Keratinocyte (primary cell): ENCODE measurements at regions not wholly inside any gene's neighbourhood (a gene's known extent, or its start where the extent isn't known, plus 50 kb on each side); places are given as distances from the start of the nearest gene placed in this dataset.

Source experiments
- DNase-seq: peaks from one replicate; pipeline ENCODE4 v3.0.0-alpha.2; 2011; ENCODE audit warnings: low read depth, missing footprints, low spot score
- FAIRE-seq: peaks from 2 replicates; lab custom pipeline; 2011; peaks lifted over from hg19 to GRCh38; lab: Jason Lieb, UNC
- H2AFZ ChIP-seq: 2 replicates; pipeline ENCODE4 v1.6.0; 2012; ENCODE audit warnings: low read length, control low read depth, inconsistent platforms; ENCODE audit not compliant: control insufficient read depth
- H3K27ac ChIP-seq: 2 replicates; pipeline ENCODE4 v1.5.1; 2011; ENCODE audit warnings: low read length; ENCODE audit not compliant: control insufficient read depth, insufficient read depth
- H3K27me3 ChIP-seq: 3 replicates; pipeline ENCODE4 v1.6.0; 2011; ENCODE audit warnings: low read length; ENCODE audit not compliant: control insufficient read depth, insufficient read depth; ENCODE audit errors: extremely low read depth
- H3K36me3 ChIP-seq, 2 experiments: 2 replicates in 1 of 2; 3 replicates in 1 of 2; pipeline ENCODE4 v1.5.1; 2011; ENCODE audit warnings: low read length in 2 of 2, mild to moderate bottlenecking in 1 of 2; ENCODE audit not compliant: control insufficient read depth in 2 of 2, insufficient read depth in 2 of 2; ENCODE audit errors: extremely low read depth in 1 of 2
- H3K4me1 ChIP-seq: 3 replicates; pipeline ENCODE4 v1.5.1; 2011; ENCODE audit warnings: low read length; ENCODE audit not compliant: control insufficient read depth, insufficient read depth; ENCODE audit errors: extremely low read depth
- H3K4me2 ChIP-seq: 3 replicates; pipeline ENCODE4 v1.6.0; 2011; ENCODE audit warnings: low read depth, low read length; ENCODE audit not compliant: control insufficient read depth, insufficient read depth; ENCODE audit errors: extremely low read depth
- H3K4me3 ChIP-seq, 3 experiments: fragments of 200-600 bp in 1 of 3; sonication (generic) in 1 of 3; 2 replicates in 2 of 3; 3 replicates in 1 of 3; pipeline ENCODE4 v1.5.1; 2011 to 2016; ENCODE audit warnings: low read length in 3 of 3, mild to moderate bottlenecking in 3 of 3, control low read depth in 2 of 3, inconsistent platforms in 1 of 3, low read depth in 1 of 3, mixed read lengths in 1 of 3, mixed run types in 1 of 3, moderate library complexity in 1 of 3; ENCODE audit not compliant: control insufficient read depth in 2 of 3, insufficient read depth in 2 of 3; ENCODE audit errors: extremely low read depth in 1 of 3
- H3K79me2 ChIP-seq: 2 replicates; pipeline ENCODE4 v1.6.0; 2012; ENCODE audit warnings: low read length; ENCODE audit not compliant: control insufficient read depth, insufficient read depth
- H3K9ac ChIP-seq: 3 replicates; pipeline ENCODE4 v1.6.0; 2011; ENCODE audit warnings: low read length; ENCODE audit not compliant: control insufficient read depth, insufficient read depth; ENCODE audit errors: extremely low read depth
- H3K9me1 ChIP-seq: 3 replicates; pipeline ENCODE4 v1.6.0; 2011; ENCODE audit warnings: low read length; ENCODE audit not compliant: control insufficient read depth, insufficient read depth; ENCODE audit errors: extremely low read depth
- H3K9me3 ChIP-seq: 2 replicates; pipeline ENCODE4 v1.5.1; 2012; ENCODE audit warnings: low read depth, low read length; ENCODE audit not compliant: control insufficient read depth
- H4K20me1 ChIP-seq: 3 replicates; pipeline ENCODE4 v1.6.0; 2011; ENCODE audit warnings: low read length; ENCODE audit not compliant: control insufficient read depth, insufficient read depth; ENCODE audit errors: extremely low read depth
- EZH2 ChIP-seq: IDR thresholded peaks from one replicate; pipeline ENCODE4 v1.6.1; 2012; ENCODE audit warnings: inconsistent platforms, mild to moderate bottlenecking, low read length, moderate library complexity
- dilution Hi-C: fragments of 300-500 bp; cut with MboI; formaldehyde crosslinking; loops from one replicate; pipeline ENCODE4 v1.7.0; 2020; ENCODE audit warnings: low sequenced_read_pairs; ENCODE audit not compliant: extremely low pct_ligation_motif_present
- TF ChIP-seq, protein P1 (sequence below), 3 experiments: IDR thresholded peaks in 1 of 3; conservative IDR thresholded peaks in 1 of 3; optimal IDR thresholded peaks in 1 of 3; 2 replicates in 2 of 3; 3 replicates in 1 of 3; pipeline versions ENCODE3 to v1.5.1; 2011; ENCODE audit warnings: low read length in 3 of 3, mild to moderate bottlenecking in 3 of 3, moderate library complexity in 2 of 3, control low read depth in 1 of 3, inconsistent platforms in 1 of 3; ENCODE audit not compliant: insufficient read depth in 2 of 3; ENCODE audit errors: extremely low read depth in 1 of 3

- DNase-seq (no peak), FAIRE-seq (no peak)
- dilution Hi-C loops, result no loop called here
- Histone ChIP-seq H3K27me3 (no peaks in the 10 kb centered on the region), H3K9me3 (no peaks in the 10 kb centered on the region), H4K20me1 (no peaks in the 10 kb centered on the region), H3K36me3 (no peaks in the 10 kb centered on the region), H3K4me3 (no peak overlapping the region), H3K9me1 (no peaks in the 10 kb centered on the region), H3K27ac (no peak overlapping the region), H3K4me1 (no peaks in the 10 kb centered on the region), H3K4me2 (no peak overlapping the region), H3K9ac (no peak overlapping the region), H3K79me2 (no peaks in the 10 kb centered on the region), H2AFZ (no peak overlapping the region)
- TF ChIP-seq EZH2, result no peak
- TF ChIP-seq, protein P1, sequence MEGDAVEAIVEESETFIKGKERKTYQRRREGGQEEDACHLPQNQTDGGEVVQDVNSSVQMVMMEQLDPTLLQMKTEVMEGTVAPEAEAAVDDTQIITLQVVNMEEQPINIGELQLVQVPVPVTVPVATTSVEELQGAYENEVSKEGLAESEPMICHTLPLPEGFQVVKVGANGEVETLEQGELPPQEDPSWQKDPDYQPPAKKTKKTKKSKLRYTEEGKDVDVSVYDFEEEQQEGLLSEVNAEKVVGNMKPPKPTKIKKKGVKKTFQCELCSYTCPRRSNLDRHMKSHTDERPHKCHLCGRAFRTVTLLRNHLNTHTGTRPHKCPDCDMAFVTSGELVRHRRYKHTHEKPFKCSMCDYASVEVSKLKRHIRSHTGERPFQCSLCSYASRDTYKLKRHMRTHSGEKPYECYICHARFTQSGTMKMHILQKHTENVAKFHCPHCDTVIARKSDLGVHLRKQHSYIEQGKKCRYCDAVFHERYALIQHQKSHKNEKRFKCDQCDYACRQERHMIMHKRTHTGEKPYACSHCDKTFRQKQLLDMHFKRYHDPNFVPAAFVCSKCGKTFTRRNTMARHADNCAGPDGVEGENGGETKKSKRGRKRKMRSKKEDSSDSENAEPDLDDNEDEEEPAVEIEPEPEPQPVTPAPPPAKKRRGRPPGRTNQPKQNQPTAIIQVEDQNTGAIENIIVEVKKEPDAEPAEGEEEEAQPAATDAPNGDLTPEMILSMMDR (optimal IDR thresholded peaks at IDR 0.05 in 1 of 3, IDR thresholded peaks at IDR 0.05 in 1 of 3, conservative IDR thresholded peaks at IDR 0.05 in 1 of 3; ENCODE audit: extremely low read depth in 1 of 3, insufficient read depth in 2 of 3, low read length in 3 of 3), result no peak
These were observed 87.9 kb upstream of the MSTN start for GRCh38 chr2:190150413-190150812.

- no peaks in the 10 kb centered on the region for H4K20me1 ChIP-seq
- no peaks in the 10 kb centered on the region for H3K4me1 ChIP-seq
- H3K9ac ChIP-seq, result no peak overlapping the region
- no peaks in the 10 kb centered on the region for H3K9me3 ChIP-seq
- dilution Hi-C loops, result no loop called here
- TF ChIP-seq, protein P1 (optimal IDR thresholded peaks at IDR 0.05 in 1 of 3, IDR thresholded peaks at IDR 0.05 in 1 of 3, conservative IDR thresholded peaks at IDR 0.05 in 1 of 3; ENCODE audit: extremely low read depth in 1 of 3, insufficient read depth in 2 of 3, low read length in 3 of 3), result no peak
- no peak for TF ChIP-seq EZH2
- H3K9me1 ChIP-seq, result no peaks in the 10 kb centered on the region
- no peak overlapping the region for H3K4me3 ChIP-seq
- H3K36me3 ChIP-seq, result no peaks in the 10 kb centered on the region
- H3K27me3 ChIP-seq, result no peaks in the 10 kb centered on the region
- H3K4me2 ChIP-seq, result no peak overlapping the region
- no peak overlapping the region for H2AFZ ChIP-seq
- H3K27ac ChIP-seq, result no peak overlapping the region
- no peak for DNase-seq
- no peaks in the 10 kb centered on the region for H3K79me2 ChIP-seq
- FAIRE-seq, result no peak
These were observed 87.4 kb upstream of the MSTN start for GRCh38 chr2:190149908-190150307.
